ENCODE measurements at regions not wholly inside any gene's neighbourhood (a gene's known extent, or its start where the extent isn't known, plus 50 kb on each side); places are given as distances from the start of the nearest gene placed in this dataset.

DNA sequence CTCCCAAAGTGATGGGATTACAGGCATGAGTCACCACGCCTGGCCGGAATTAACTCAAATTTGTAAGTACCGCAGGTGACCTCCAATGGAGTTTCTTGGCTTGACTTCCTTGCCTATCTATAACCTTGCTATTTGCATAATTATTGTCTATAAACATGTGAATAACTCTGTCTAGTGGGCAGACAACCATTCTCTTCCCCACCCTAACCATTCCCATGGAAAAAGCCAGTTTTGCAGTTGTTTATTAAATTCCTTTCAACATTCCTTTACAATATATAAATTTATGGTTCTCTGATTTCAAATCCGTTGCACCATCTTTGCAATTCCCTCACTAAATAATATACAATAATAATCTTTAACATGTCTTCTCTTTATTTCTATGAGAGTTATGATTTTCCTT, 61.0 kb upstream of the ZDHHC17 start:
- H3K4me1 ChIP-seq (ENCODE audit: insufficient read depth): peaks cover 4% of the 10 kb centered on the region
- H3K27ac ChIP-seq: no peak overlapping the region
- H3K9me3 ChIP-seq (ENCODE audit: low read depth): no peaks in the 10 kb centered on the region
- H3K27me3 ChIP-seq: no peaks in the 10 kb centered on the region
- no peaks in the 10 kb centered on the region for H3K79me2 ChIP-seq
- DNase-seq (ENCODE audit: low spot score): no peak
- 85% methylated on average over 4 of the region's 4 CpGs for WGBS (ENCODE audit: low lambda C conversion rate, missing lambda C conversion rate)
- H3K9me2 ChIP-seq (replicated peaks; ENCODE audit: insufficient read depth): no peaks in the 10 kb centered on the region
- H3K36me3 ChIP-seq (replicated peaks; ENCODE audit: insufficient read depth, low read depth): no peaks in the 10 kb centered on the region
- H3K4me2 ChIP-seq: no peak overlapping the region
- TF ChIP-seq EZH2 (IDR thresholded peaks at IDR 0.05; ENCODE audit: borderline replicate concordance) (no peak), EZH2phosphoT487 (IDR thresholded peaks at IDR 0.05; ENCODE audit: low read depth, severe bottlenecking, unreplicated experiment) (no peak)
- TF ChIP-seq, protein P1, sequence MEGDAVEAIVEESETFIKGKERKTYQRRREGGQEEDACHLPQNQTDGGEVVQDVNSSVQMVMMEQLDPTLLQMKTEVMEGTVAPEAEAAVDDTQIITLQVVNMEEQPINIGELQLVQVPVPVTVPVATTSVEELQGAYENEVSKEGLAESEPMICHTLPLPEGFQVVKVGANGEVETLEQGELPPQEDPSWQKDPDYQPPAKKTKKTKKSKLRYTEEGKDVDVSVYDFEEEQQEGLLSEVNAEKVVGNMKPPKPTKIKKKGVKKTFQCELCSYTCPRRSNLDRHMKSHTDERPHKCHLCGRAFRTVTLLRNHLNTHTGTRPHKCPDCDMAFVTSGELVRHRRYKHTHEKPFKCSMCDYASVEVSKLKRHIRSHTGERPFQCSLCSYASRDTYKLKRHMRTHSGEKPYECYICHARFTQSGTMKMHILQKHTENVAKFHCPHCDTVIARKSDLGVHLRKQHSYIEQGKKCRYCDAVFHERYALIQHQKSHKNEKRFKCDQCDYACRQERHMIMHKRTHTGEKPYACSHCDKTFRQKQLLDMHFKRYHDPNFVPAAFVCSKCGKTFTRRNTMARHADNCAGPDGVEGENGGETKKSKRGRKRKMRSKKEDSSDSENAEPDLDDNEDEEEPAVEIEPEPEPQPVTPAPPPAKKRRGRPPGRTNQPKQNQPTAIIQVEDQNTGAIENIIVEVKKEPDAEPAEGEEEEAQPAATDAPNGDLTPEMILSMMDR (IDR thresholded peaks at IDR 0.05; ENCODE audit: poor library complexity): no peak
- H3K4me3 ChIP-seq: no peak overlapping the region
- no peaks in the 10 kb centered on the region for H4K20me1 ChIP-seq (ENCODE audit: insufficient read depth, poor library complexity, severe bottlenecking)
- no peak overlapping the region for H2AFZ ChIP-seq

DNA sequence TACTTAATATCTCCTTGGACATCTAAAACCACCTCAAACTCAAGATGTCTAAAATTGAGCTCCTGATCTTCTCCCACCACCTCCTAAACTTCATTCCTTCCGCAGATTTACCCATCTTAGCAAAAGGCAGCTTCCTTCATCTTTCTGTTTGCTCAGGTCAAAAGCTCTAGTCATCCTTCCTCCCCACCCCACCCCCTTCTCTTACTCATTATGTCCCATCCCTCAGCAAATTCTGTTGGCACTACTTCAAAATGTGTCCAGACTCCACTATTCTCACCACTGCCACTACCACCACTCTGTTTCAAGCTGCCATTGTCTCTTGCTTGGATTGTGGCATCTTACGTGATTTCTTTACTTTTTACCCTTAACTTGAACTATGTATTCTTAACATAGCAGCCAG, 59.2 kb upstream of the ZDHHC17 start:
- no peaks in the 10 kb centered on the region for H3K27me3 ChIP-seq
- H3K9me2 ChIP-seq (replicated peaks; ENCODE audit: insufficient read depth): no peaks in the 10 kb centered on the region
- 100% methylated on average over 2 of the region's 2 CpGs for WGBS (ENCODE audit: low lambda C conversion rate, missing lambda C conversion rate)
- TF ChIP-seq EZH2phosphoT487 (IDR thresholded peaks at IDR 0.05; ENCODE audit: low read depth, severe bottlenecking, unreplicated experiment) (no peak), EZH2 (IDR thresholded peaks at IDR 0.05; ENCODE audit: borderline replicate concordance) (no peak)
- TF ChIP-seq, protein P1 (IDR thresholded peaks at IDR 0.05; ENCODE audit: poor library complexity): no peak
- H4K20me1 ChIP-seq (ENCODE audit: insufficient read depth, poor library complexity, severe bottlenecking): no peaks in the 10 kb centered on the region
- H3K4me2 ChIP-seq: no peak overlapping the region
- no peak overlapping the region for H2AFZ ChIP-seq
- no peak overlapping the region for H3K4me3 ChIP-seq
- peaks cover 3% of the 10 kb centered on the region for H3K4me1 ChIP-seq (ENCODE audit: insufficient read depth)
- no peaks in the 10 kb centered on the region for H3K36me3 ChIP-seq (replicated peaks; ENCODE audit: insufficient read depth, low read depth)
- H3K79me2 ChIP-seq: no peaks in the 10 kb centered on the region
- no peak overlapping the region for H3K27ac ChIP-seq
- no peaks in the 10 kb centered on the region for H3K9me3 ChIP-seq (ENCODE audit: low read depth)
- DNase-seq (ENCODE audit: low spot score): no peak

DNA sequence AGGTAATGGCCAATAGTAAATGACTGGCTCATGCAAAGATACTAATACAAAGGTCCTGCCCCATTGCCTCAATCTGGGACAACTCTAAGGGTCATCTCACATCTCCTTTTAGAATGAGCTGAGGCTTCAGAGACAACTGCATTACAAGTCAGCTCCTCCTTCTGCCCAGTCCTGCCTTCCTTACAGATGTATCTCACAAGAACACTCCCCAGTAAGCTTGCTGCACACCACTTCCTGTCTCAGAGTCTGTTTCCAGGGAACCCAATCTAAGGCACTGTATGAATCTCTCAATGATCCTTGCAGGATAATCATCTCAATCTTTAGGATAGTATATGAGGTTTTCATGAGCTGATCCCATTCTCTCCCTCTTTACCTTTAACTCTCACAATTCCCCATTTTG, 57.8 kb upstream of the ZDHHC17 start:
- Histone ChIP-seq H2AFZ (no peak overlapping the region), H3K27ac (no peak overlapping the region), H3K36me3 (replicated peaks; ENCODE audit: insufficient read depth, low read depth) (no peaks in the 10 kb centered on the region), H3K27me3 (no peaks in the 10 kb centered on the region), H3K4me2 (no peak overlapping the region), H3K4me3 (no peak overlapping the region), H3K9me2 (replicated peaks; ENCODE audit: insufficient read depth) (no peaks in the 10 kb centered on the region), H3K9me3 (ENCODE audit: low read depth) (no peaks in the 10 kb centered on the region), H4K20me1 (ENCODE audit: insufficient read depth, poor library complexity, severe bottlenecking) (no peaks in the 10 kb centered on the region), H3K79me2 (no peaks in the 10 kb centered on the region), H3K4me1 (ENCODE audit: insufficient read depth) (peaks cover 3% of the 10 kb centered on the region)
- no peak for TF ChIP-seq EZH2 (IDR thresholded peaks at IDR 0.05; ENCODE audit: borderline replicate concordance)
- TF ChIP-seq EZH2phosphoT487 (IDR thresholded peaks at IDR 0.05; ENCODE audit: low read depth, severe bottlenecking, unreplicated experiment): no peak
- TF ChIP-seq, protein P1 (IDR thresholded peaks at IDR 0.05; ENCODE audit: poor library complexity): no peak
- DNase-seq (ENCODE audit: low spot score): no peak

GRCh38 chr12:76706761-76707160, 57.2 kb upstream of the ZDHHC17 start:
- no peaks in the 10 kb centered on the region for H3K79me2 ChIP-seq
- no peak for DNase-seq (ENCODE audit: low spot score)
- no peak overlapping the region for H3K27ac ChIP-seq
- no peak overlapping the region for H3K4me3 ChIP-seq
- no peaks in the 10 kb centered on the region for H3K36me3 ChIP-seq (replicated peaks; ENCODE audit: insufficient read depth, low read depth)
- TF ChIP-seq EZH2 (IDR thresholded peaks at IDR 0.05; ENCODE audit: borderline replicate concordance) (no peak), EZH2phosphoT487 (IDR thresholded peaks at IDR 0.05; ENCODE audit: low read depth, severe bottlenecking, unreplicated experiment) (no peak)
- TF ChIP-seq, protein P1 (IDR thresholded peaks at IDR 0.05; ENCODE audit: poor library complexity): no peak
- H3K4me2 ChIP-seq: no peak overlapping the region
- H2AFZ ChIP-seq: no peak overlapping the region
- no peaks in the 10 kb centered on the region for H3K9me2 ChIP-seq (replicated peaks; ENCODE audit: insufficient read depth)
- peaks cover 3% of the 10 kb centered on the region for H3K4me1 ChIP-seq (ENCODE audit: insufficient read depth)
- no peaks in the 10 kb centered on the region for H3K27me3 ChIP-seq
- H3K9me3 ChIP-seq (ENCODE audit: low read depth): no peaks in the 10 kb centered on the region
- no peaks in the 10 kb centered on the region for H4K20me1 ChIP-seq (ENCODE audit: insufficient read depth, poor library complexity, severe bottlenecking)
